Fibroblast of peridontal ligament (primary cell): ENCODE measurements at regions not wholly inside any gene's neighbourhood (a gene's known extent, or its start where the extent isn't known, plus 50 kb on each side); places are given as distances from the start of the nearest gene placed in this dataset.
"Not testable (repeated sequence)": the region's sequence is repeated elsewhere in the genome, so short reads cannot be mapped to it uniquely, and the experiment has no call there.

Experiments
- DNase-seq: peaks from one replicate; pipeline ENCODE4 v3.0.0-alpha.2; 2010; ENCODE audit errors: extremely low read depth

- no peak for DNase-seq
Measured at GRCh38 chr17:27209316-27209715, 84.6 kb upstream of the WSB1 start.

DNA sequence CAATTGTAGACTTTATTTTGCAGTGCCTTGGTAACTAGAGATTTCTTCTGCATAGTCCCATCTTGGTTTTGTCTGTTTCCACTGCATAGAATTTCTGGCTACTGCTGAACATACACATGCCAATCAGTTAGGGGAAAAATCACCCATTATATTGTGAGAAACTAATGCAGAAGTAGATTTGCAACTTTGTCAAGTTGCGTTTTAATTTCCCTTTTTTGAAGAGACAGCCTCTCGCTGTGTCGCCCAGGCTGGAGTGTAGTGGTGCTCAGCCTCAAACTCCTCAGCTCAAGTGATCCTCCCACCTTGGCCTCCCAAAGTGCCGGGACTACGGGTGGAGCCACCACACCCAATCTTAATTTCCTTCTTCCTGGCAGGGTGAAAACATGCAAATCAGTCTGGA, 83.1 kb upstream of the WSB1 start:
- not testable (repeated sequence) for DNase-seq

DNA sequence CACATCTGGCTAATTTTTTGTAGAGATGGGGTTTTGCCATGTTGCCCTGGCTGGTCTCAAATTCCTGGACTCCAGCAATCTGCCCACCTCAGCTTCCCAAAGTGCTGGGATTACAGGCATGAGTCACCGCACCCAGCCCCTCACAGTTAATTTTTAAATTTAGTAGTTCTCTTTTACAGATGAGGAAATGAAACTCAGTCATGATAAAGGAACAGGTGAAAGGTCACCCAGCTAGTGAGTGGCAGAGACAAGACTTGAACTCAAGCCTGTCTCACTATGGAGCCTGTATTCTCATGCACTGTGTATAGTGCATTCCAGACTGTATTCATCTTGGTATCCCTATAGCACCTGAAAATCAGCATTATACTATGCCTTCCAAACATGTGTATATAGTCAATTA, 77.1 kb upstream of the WSB1 start:
- no peak for DNase-seq

DNA sequence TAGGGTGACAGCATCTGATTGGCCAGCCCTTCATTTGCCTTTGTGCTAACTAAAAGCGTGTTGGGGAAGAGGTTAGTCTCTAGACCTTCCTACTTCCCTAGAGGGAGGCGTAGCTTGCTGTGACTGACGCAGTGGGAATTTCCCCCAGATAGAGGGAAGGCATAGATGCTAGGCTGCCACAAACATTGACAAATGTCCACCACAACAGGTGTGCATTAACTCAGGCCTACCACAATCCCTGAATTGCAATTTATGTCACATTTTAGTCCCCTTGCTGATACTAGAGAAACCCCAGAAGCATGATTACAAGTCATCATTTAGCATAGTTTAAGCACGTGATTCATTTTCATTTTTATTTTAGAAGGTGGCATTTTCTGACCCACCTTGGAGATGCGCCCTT, 76.3 kb upstream of the WSB1 start:
- DNase-seq = no peak

GRCh38 chr17:27218041-27218440, 75.9 kb upstream of the WSB1 start:
- DNase-seq = no peak

DNA sequence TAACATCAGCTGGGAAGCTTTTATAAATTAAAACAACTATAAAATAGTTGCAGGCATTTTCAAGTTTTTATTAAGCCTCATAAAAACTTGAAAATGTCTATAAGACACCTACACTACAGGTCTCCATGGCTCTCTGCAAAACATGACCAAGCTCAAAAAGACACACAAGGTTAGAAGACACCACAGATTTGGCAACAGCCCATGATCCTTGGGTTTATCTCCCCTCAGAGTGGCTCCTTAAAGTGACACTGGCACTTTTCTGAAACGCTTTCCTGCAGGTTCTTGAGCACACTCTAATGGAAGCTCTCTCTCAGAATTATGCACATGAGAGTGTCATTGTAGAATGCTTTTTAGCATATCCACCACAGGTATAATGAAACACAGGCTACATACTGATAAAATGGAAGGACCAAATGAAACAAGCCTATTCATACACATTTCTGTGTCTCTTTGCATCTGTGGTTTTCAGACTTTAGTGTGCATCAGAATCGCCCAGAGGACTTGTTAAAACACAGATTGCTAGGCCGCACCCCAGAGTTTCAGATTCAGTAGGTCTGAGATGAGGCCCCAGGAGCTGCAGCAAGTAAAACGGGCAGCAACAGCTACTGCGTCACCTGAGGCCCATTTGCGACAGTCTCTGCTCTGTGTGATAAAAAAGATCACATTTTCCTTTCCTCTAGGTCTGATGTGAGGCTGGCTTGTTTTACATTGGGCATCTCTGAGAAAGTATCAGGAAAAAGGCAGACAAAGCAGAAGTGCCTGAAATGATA, 75.0 kb upstream of the WSB1 start:
- DNase-seq = no peak

GRCh38 chr17:27222515-27222914, 71.4 kb upstream of the WSB1 start:
- no peak for DNase-seq

DNA sequence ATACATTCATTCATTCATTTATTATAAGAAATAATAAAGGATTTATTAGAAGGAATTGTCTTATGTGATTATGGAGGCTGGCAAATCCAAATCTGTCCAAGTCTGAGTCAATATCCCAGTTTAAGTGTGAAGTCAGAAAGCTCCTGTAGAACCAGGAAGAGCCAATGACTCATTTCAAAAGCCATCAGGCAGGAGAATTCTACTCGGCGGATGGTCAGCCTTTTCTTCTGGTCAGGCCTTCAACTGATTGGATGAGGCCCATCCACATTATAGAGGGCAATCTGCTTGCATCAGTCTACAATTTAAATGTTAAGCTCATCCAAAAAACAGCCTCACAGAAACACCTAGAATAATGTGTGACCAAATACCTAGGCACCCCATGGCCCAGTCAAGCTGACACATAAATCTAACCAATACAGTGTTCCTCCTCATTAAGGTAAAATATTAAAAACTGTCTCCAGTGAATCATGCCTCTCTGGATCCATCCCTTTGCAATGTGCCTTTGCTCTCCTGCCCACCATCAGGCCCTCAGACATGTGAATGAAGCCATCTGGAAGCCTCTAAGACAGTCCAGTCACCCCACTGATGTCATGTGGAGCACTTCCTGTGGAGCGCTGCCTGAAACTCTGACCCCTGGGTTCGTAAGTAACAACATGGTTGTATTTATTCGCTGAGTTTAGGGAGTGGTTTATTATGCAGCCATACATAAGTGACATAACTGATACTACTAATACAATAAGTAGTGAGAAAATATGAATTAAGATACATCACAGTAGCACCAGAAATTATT, 69.2 kb upstream of the WSB1 start:
- DNase-seq = no peak

- DNase-seq = peak; percentile 28
Measured at GRCh38 chr17:27226611-27227230, 67.2 kb upstream of the WSB1 start.

DNA sequence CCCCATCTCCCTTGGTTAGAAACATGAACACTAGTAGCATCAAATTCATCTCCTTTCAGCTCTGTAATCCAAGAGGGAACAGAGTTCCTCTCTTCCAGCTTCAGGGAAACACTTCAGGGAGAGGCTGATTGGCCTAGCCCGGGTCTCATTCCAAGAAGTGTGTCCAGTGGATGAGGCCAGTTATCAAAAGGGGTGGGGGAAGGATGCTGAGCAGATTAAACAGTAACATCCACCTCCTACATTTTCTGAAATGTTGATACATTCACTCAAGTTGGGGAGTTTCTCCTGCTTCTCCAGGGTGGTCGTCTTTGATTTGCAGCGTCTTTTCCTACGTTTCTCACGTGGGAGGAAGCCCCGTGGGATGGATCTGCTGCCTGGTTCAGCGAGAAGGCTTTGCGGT, 62.9 kb upstream of the WSB1 start:
- DNase-seq = no peak

DNA sequence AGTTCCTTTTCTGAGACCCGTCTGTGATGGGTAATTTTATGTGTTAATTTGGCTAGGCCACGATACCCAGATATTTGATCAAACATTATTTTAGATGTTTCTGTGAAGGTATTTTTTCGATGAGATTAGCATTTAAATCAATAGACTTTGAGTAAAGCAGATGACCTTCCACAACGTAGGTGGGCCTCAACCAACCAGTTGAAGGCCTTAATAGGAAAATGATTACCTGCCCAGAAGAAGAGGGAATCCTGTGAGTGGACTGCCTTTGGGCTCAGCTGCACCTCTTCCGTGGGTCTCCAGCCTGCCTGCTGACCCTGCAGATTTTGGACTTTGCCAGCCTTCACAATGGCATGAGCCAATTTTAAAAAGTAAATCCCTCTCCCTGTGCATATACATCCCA, 61.6 kb upstream of the WSB1 start:
- no peak for DNase-seq

DNA sequence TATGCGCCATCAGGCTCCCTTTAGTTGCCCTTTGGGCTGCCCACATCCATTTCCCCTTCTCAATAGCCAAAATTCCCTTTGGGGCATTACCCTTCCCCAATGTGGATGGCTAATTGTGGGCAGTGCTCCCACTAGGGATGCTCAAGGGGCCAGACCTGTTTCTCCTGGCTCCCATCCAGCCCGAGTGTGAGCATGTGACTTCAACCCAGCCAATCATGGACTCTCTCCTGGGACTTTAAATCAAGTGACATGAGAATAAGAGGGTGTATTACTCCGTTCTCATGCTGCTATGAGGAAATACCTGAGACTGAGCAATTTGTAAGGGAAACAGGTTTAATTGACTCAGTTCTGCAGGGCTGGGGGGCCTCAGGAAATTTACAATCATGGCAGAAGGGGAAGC, 60.9 kb upstream of the WSB1 start:
- no peak for DNase-seq

DNA sequence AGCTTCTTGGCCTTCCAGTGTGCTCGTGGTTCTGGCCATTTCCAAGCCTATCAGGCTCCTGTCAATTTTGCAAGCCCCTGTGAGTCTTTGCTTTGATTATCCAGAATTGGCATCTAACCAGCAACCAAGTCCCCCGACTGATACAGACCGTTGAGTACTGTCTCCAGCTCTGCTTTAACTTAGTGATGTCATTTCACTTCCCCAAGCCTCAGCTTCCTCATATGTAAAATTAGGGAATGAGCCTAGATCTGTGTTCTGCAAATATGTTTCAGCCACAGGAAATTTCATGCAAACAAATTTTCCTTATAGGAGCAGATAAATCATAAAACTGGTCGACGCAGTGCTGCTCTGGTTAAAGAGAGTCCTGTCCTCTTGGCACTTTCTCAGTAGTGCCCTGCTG, 60.1 kb upstream of the WSB1 start:
- no peak for DNase-seq

DNA sequence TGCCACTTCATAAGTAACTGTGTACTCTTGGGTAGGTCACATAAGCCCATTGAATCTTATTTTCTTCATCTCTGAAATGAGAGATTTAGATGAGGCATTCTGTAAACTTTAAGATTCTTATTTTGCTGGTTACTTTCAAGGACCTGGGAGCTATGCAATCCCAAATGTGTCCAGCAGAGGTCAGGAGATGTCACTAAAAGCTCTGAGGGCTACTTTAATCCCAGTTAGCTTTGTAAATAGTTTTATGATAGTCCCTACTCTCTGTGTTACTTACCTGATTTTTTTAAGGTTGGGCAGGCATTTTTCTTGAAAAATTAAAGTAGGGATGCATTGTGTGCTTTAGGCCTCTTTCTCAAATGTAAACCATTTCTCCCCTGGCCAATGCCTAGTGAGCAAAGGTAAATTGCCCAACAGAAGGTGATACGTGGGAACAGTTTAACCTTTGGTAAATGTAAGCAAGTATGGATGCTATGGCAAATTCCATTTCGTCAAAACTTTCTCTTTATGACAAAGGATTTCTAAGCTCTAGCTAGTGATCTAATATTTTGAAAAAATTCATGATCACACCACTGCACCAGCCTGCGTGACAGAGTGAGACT, 57.1 kb upstream of the WSB1 start:
- peak; percentile 91 for DNase-seq

DNA sequence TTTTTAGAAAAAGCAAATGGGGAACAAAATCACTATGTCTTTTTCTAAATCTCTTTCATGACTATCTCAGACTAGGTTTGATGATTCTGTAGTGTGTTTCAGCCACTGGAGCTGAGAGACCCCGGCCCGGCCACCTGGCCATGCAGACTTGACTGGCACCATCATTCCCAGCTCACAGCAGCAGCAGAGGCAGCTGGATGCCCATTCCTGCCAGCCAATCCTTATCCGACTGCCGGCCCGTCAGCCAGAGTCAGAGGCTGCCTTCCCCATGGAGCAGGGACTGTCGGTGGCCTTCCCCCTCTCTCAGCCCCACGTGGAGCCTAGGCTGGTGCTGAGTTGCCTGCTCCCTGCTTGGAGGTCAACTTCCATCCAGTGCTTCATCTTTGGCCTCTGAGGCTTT, 56.0 kb upstream of the WSB1 start:
- DNase-seq = no peak

DNA sequence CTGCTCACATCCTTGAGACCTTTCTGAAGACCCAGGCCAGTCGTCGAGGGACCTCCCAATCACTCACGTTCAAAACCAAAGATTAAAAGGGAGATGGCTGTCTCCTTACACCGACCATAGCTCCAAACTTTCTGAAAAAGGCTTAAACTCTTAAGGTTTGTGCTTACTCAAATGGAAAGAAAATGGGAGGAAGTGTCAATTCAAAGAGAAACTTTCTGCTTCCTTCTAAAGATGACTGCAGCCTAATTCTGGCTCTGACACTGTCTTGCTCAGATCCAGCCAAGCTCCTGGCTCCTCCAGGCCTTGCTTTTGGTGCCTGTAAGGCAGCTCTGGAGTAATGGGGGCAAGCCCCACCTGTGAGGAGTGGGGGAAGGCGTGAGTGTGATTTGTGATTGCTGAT, 54.9 kb upstream of the WSB1 start:
- DNase-seq = no peak

DNA sequence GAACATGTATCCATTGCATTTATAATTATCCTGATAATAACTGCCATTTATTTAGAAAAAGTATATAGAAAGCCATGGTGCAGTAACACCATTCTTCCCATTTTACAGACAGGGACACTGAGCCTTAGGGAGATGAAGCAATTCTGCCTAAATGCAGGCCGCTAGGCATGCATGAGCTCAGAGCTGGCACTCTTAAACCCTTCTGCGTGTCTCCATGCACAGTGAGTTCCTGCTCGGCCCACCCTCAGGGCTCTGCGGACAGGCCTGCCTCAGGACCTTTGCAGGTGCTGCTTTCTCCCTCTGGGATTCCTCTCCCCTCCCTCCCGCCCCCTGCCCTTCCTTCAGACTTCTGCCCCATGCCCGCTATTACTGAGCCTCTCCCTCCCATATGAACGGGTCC, 54.3 kb upstream of the WSB1 start:
- no peak for DNase-seq

DNA sequence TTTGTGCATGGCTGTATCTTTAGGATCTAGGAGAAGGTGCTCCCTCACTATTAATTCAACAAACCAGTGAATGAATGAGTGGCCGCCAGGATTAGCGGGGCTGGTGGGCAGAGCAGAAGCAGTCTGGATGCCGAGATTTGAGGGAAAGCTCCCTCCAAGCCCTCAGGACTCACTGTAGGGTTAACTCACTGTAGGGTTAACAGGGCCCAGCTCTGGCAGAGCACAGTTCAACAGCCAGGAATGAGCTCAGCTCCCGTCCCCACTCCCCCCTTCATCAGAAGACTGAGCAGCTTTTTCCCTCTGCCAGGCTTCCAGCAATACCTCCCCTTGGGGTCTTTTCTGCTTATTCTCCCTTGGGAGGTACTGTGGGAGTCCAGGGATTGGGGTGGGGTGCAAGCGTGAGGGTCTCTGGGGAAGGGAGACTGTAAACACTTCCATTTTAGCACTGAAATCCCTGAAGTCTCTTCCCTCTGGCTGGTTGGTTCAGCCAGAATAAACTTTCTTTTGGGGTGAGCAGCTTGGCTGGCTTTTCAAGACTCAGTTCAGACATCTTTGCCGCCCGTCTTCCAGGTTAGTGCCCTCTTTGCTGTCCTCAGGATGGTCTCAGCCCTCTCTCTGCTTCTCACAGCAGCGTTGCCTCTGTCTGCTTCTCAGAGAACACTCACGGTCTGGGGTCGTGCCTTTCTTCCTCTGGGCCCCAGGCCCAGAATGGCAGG, 53.7 kb upstream of the WSB1 start:
- DNase-seq = no peak

- no peak for DNase-seq
Measured at GRCh38 chr17:27240802-27241155, 53.1 kb upstream of the WSB1 start.

DNA sequence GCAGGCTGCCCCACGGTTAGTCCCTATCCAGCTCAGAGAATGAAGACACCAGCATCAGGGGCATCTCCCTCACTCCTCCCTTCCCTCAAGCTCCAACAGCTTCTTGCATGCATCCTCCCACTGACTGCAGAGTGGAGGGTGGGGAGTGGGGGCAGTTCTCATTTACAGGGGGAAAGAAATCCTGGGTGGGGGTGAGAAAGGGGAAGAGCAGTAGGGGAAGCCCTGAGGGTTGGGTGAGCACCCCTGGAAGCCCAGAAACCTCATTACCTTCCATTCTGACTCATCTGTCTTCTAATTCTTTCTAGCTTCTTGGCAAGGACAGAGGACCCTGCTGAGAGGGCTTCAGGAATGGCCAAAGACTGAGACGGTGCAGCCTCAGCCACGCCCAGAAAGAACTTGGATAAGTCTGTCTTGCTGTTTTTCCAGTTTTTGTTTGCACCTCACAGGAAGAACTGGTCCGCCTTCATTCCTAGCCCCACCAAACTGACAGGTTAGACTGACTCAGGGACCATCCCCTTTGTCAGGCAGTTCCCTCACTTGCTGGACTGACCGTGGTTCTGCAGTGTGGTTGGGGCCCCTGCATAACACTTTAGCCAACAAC, 52.5 kb upstream of the WSB1 start:
- no peak for DNase-seq

GRCh38 chr17:27242951-27243350, 51.0 kb upstream of the WSB1 start:
- DNase-seq = no peak

DNA sequence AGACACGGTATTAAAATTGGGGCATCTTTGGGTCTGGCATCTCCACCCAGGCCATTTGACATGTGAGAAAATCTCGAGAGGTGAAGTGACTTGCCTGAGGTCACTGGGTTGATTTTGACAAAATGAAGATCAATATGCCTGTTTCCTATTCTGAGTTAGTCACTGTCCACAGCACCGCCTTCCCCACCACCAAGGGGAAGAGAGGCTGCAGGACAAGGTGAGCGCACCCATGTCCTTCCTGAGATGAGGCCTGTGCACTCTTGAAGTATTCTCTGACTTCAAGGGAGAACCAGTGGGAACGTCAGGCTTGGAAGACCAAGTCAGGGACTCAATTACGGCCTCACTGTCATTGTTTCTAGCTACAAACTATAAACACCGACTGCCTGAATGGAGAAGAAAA, 49.9 kb upstream of the WSB1 start:
- DNase-seq = no peak
